ENCODE measurements at regions not wholly inside any gene's neighbourhood (a gene's known extent, or its start where the extent isn't known, plus 50 kb on each side); places are given as distances from the start of the nearest gene placed in this dataset.

DNA sequence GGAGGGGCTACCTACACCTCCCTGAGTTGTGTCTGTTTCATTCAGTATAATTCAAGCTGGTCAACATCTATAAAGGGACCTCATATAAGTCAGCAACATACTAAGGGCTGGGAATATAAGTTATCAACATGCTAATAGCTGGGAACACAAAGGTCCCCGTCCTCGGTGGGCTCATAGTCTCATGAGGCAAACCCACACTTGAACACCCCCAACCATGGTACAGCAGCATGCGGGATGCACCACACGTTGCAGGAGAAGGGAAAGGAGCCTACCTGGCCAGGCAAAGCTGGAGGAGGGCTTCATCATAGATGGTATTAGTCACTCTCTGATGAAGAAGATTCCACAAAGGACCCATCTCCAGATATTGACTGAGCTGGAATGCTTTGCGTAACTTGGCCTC is 561.8 kb upstream of the B3GAT1 start:
- TF ChIP-seq CTBP1 (IDR thresholded peaks at IDR 0.05; ENCODE audit: borderline replicate concordance), result no peak
- TF ChIP-seq SP1 (IDR thresholded peaks at IDR 0.05), result no peak
- no peak for TF ChIP-seq L3MBTL2 (conservative IDR thresholded peaks at IDR 0.05)
- TF ChIP-seq LEF1 (IDR thresholded peaks at IDR 0.05; ENCODE audit: borderline replicate concordance), result no peak
- TF ChIP-seq HDGF (IDR thresholded peaks at IDR 0.05; ENCODE audit: borderline replicate concordance), result no peak
- TF ChIP-seq BHLHE40 (IDR thresholded peaks at IDR 0.05; ENCODE audit: borderline replicate concordance), result no peak
- TF ChIP-seq PKNOX1 (IDR thresholded peaks at IDR 0.05), result no peak
- no peak for TF ChIP-seq FOXK2 (IDR thresholded peaks at IDR 0.05)
- TF ChIP-seq TARDBP (IDR thresholded peaks at IDR 0.05), result no peak
- no peak for TF ChIP-seq FOXM1 (IDR thresholded peaks at IDR 0.05; ENCODE audit: borderline replicate concordance)
- TF ChIP-seq NFRKB (IDR thresholded peaks at IDR 0.05), result no peak
- TF ChIP-seq ZNF384 (IDR thresholded peaks at IDR 0.05), result no peak
- TF ChIP-seq SUZ12 (IDR thresholded peaks at IDR 0.05), result no peak
